GM19438 (cell line): ENCODE measurements at regions not wholly inside any gene's neighbourhood (a gene's known extent, or its start where the extent isn't known, plus 50 kb on each side); places are given as distances from the start of the nearest gene placed in this dataset.

ENCODE experiments used
- ATAC-seq: cut with Tn5 transposase; IDR thresholded peaks from one replicate; pipeline ENCODE4 v1.9.1; 2021; ENCODE audit warnings: low read depth; ENCODE audit not compliant: unreplicated experiment

DNA sequence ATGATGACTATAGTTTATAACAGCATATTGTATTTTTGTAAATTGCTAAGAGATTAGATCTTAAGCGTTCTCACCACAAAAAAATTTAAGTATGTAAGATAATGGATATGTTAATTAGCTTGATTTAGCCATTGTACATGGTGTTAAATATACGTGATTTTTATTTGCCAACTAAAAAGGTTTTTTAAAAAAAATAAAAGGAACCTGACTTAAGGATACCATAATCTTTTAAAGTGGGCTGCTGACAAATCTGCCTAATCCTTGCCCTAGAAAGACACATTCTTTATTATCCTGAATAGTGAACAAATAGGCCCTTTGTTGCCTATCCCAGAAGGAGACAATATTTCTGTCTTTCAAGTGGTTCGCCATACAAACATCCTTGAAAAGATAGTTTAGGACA is 94.6 kb upstream of the FAM47C start:
- no peak for ATAC-seq

DNA sequence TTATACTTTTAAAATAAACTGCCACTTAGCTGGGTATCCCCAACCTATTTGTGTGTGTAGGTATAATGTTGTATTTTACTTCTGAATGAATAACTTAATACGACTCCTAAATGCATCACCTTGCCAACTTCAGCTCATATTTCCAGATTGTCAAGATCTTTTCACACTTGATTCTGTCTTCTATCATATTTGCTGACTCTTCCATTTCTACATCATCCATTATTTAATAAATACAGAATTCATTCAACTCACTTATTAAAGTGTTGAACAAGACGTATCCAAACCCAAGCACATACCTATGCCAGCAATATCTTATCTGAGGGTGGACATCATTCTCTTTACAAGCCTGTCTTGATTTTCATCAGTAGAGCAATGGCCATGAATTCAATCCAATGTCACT is 91.2 kb upstream of the FAM47C start:
- no peak for ATAC-seq

DNA sequence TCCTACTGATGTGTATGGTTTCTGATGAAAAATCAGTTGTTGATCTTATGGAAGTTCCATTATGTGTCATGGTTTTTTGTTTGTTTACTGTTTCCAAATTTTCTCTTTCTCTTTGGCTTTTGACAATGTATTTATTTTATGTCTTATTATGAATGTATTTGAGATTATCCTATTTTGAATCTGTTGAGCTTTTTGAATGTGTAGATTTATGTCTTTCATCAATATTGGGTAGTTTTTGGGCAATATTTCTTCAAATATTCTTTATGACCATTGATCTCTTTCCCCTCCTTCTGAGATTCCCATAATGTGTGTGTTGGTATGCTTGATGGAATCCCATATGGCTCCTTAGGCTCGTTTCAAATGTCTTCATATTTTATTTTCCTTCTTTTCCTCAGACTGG is 80.5 kb upstream of the FAM47C start:
- no peak for ATAC-seq

DNA sequence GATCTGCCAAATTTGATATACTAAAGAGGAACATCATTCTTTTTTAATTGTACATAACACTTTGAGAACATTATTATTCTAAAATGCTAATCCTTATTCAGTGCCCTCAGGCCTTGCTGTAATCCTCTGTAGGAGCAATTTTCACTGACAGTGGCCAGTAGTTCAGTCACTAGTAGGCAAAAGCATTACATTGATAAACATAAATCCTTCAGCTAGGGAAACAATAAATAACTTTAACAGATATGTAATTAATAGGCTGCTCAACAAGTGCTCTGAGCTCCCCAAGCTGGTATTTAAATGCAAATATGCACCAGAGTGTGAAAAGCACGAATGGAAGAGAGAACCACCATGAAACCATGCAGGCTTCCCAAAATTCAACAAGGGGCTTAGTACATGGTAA is 77.7 kb upstream of the FAM47C start:
- no peak for ATAC-seq

DNA sequence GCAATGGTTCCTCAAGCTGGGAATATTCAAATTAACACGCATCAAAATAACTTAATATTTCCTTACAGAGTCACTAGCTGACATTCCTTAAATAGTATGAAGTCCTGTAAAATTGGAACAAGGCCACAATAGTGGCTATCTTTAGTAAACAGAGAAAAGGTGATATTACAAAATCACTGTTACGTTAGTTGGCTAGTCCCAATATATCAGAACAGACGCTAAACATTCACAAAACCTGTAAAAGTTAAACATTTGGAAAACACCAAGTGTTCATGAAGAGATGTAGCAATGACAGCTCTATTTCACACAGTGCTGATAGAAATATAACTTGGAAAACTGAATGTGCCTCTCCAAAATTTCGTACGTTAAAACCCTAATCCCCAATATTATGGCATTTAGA is 61.0 kb upstream of the FAM47C start:
- no peak for ATAC-seq

DNA sequence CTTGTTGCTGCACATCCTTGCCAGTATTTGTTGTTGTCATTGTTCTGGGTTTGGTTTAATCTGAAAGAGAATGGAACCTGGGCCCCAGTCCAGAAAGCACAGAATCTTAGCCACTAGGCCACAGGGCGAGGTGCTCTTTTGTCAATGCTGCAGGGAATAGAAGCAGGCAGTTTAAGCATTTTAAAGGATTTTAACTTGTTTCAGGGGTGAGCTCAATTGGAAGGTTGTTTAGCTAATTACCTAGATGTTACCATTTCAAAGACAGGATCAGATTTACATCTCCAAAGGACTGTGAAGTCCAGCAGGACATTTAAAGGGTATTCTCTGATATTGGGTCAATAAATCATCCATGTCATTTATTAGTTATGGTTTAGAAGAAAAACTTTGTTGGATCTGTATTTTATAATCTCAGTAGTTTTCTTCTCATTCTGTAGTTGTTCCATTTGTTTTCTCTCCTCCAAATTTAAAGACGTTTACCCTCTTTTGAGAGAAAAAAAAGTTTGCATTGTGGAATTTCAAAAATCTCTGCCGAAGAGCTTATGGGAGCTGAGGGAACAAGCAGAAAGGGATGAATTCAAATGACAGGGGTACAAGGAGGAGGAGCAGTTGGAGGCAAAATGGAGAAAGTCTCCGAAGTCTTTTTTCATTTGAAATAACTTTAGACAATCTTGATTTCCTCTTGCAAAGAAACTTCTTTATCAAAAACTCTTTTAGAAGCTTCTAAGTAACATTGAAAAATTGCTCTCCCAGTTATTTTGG is 57.5 kb upstream of the FAM47C start:
- ATAC-seq = no peak

DNA sequence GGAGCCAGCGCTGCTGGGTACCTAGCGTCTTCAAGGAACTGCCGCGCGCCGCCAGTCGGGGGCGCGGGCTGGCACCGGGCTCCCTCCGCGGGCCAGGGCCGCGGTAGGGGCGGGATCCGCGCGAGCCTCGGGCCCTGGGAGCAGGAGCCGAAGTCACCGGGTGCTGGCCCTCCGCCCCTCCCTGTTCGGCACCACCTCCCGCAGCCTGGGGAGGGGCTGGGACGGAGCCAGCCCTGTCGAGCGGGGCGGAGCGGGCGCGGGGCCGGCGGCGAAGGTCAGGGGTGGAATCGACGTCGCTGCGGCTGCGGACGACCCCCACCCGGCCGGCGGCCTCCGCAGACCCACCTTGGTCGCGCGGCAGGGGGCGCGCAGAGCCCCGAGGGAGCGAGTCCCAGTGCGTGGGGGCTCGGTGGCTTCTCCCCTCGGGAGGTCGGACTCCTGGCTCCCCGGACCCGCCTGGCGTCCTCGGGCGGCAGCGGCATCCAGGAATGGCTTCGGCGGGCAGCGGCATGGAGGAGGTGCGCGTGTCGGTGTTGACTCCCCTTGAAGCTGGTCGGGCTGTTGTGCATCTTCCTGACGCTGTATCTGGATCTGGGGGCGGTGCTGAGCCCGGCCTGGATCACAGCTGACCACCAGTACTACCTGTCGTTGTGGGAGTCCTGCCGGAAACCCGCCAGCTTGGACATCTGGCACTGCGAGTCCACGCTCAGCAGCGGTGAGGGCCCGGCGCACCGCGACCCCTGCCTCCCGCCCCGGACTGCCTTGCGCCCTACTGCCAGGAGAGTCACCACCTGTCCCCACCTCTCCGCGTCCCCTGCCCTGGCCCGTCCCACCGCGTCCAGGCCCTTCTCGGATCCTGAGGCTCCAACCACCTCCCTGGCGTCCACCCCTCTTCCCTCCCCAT is 50.5 kb upstream of the FAM47C start:
- ATAC-seq = no peak
